ENCODE measurements at regions not wholly inside any gene's neighbourhood (a gene's known extent, or its start where the extent isn't known, plus 50 kb on each side); places are given as distances from the start of the nearest gene placed in this dataset.

DNA sequence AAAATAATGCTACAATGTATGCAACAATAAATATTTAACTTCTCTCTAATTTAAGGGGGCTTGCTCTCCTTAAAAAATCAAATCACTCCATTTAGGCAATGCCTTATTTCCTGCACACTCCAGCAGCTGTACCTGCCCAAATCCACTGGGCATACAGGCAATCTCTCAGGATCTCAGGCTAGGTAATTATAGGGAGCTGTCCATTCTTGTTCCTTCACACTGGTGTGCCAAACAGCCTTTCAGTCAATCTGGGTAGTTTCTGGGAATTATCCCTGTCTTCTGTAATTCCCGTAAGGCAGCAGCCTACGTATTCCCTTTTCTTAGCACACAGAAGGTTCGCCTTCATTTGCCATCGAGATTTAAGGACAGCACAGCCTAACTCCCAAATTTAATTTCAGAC, 922.6 kb upstream of the SLIT2 start:
- H3K36me3 ChIP-seq (ENCODE audit: control insufficient read depth, insufficient read depth, low read length) = no peaks in the 10 kb centered on the region
- H3K27me3 ChIP-seq (replicated peaks; ENCODE audit: control insufficient read depth, insufficient read depth, low read length) = no peaks in the 10 kb centered on the region
- DNase-seq (ENCODE audit: extremely low read depth, insufficient read length) = no peak
- H3K4me3 ChIP-seq (replicated peaks; ENCODE audit: low read depth, low read length) = no peak overlapping the region
- TF ChIP-seq, protein P1, sequence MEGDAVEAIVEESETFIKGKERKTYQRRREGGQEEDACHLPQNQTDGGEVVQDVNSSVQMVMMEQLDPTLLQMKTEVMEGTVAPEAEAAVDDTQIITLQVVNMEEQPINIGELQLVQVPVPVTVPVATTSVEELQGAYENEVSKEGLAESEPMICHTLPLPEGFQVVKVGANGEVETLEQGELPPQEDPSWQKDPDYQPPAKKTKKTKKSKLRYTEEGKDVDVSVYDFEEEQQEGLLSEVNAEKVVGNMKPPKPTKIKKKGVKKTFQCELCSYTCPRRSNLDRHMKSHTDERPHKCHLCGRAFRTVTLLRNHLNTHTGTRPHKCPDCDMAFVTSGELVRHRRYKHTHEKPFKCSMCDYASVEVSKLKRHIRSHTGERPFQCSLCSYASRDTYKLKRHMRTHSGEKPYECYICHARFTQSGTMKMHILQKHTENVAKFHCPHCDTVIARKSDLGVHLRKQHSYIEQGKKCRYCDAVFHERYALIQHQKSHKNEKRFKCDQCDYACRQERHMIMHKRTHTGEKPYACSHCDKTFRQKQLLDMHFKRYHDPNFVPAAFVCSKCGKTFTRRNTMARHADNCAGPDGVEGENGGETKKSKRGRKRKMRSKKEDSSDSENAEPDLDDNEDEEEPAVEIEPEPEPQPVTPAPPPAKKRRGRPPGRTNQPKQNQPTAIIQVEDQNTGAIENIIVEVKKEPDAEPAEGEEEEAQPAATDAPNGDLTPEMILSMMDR (IDR thresholded peaks at IDR 0.05; ENCODE audit: insufficient read depth, low read length, poor library complexity, severe bottlenecking) = no peak

DNA sequence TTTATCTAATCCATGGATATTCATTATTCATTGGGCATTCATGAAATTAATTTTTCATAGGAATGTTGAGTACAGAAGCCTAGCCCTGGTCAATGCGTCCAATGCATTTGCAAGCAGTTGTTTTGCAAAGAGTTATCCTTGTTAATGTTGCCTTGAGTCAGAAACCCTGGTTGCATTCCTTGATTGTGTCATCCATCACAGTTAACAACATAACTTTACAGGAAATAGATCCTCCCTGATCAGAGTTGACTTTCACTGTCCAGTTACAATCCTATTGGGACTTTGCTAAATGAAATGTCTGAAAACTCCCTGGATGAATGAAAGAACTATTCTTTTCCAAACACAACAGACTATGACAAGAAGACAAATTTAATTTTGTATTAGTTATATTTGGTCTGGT, 924.3 kb upstream of the SLIT2 start:
- no peak for DNase-seq (ENCODE audit: extremely low read depth, insufficient read length)
- TF ChIP-seq, protein P1 (IDR thresholded peaks at IDR 0.05; ENCODE audit: insufficient read depth, low read length, poor library complexity, severe bottlenecking) = no peak
- H3K4me3 ChIP-seq (replicated peaks; ENCODE audit: low read depth, low read length) = no peak overlapping the region
- no peaks in the 10 kb centered on the region for H3K27me3 ChIP-seq (replicated peaks; ENCODE audit: control insufficient read depth, insufficient read depth, low read length)
- no peaks in the 10 kb centered on the region for H3K36me3 ChIP-seq (ENCODE audit: control insufficient read depth, insufficient read depth, low read length)

DNA sequence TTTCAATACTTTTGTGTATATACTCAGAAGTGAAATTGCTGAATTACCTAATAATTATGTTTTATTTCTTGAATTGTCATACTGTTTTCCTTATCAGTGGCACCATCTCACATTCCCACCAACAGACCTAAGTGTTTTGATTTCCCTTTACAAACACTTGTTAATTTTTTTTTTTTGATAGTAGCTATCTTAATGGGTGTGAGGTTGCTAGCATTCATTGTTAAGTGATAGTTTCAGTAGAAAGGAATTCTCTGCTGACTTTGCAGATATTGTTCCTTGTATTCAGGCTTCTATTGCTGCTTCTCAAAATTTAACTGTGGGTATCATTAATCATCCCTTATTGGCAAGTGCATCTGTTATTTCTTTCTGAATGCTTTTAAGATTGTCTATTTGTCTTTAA, 927.5 kb upstream of the SLIT2 start:
- no peak for DNase-seq (ENCODE audit: extremely low read depth, insufficient read length)
- Histone ChIP-seq H3K27me3 (replicated peaks; ENCODE audit: control insufficient read depth, insufficient read depth, low read length) (no peaks in the 10 kb centered on the region), H3K36me3 (ENCODE audit: control insufficient read depth, insufficient read depth, low read length) (no peaks in the 10 kb centered on the region), H3K4me3 (replicated peaks; ENCODE audit: low read depth, low read length) (no peak overlapping the region)
- TF ChIP-seq, protein P1 (IDR thresholded peaks at IDR 0.05; ENCODE audit: insufficient read depth, low read length, poor library complexity, severe bottlenecking) = no peak

DNA sequence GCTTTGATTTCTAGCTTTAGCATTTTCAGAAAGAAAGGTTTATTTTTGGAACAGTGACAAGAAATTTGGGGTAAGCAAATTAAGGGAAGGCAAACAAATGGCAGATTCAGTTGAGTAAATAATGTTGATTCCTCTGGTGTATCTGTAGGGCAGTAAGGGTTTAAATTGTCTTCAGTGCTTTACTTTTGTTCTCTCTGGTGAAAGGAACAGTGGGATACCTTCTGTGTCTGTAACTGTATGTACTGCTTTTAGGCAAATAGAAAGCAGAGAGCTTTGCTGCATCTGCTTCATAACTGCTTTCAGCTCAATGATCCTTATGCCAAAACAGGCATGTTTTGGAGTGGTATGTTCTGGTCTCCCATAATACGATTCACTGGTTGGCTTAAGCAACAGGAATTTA, 932.1 kb upstream of the SLIT2 start:
- H3K4me3 ChIP-seq (replicated peaks; ENCODE audit: low read depth, low read length) = no peak overlapping the region
- TF ChIP-seq, protein P1 (IDR thresholded peaks at IDR 0.05; ENCODE audit: insufficient read depth, low read length, poor library complexity, severe bottlenecking) = no peak
- H3K36me3 ChIP-seq (ENCODE audit: control insufficient read depth, insufficient read depth, low read length) = no peaks in the 10 kb centered on the region
- DNase-seq (ENCODE audit: extremely low read depth, insufficient read length) = no peak
- H3K27me3 ChIP-seq (replicated peaks; ENCODE audit: control insufficient read depth, insufficient read depth, low read length) = no peaks in the 10 kb centered on the region

DNA sequence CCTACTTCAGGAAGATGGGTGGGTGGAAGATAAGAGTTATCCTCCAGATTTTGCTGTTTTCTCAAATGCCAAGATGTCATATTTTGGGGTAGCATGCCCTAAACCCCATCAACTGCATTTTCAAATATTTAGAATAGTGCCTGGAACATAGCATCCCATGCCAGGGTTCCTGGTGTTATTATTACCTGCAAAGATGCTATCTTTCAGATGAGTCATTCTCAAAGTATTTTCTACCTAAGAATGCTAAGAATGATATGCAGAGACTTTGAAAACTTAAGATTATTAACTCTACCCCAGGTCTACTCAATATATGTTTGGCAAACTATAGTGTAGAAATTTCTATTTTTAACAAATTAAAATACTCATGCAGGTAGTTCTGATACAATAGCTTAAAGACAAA, 934.3 kb upstream of the SLIT2 start:
- DNase-seq (ENCODE audit: extremely low read depth, insufficient read length) = no peak
- H3K4me3 ChIP-seq (replicated peaks; ENCODE audit: low read depth, low read length) = no peak overlapping the region
- H3K36me3 ChIP-seq (ENCODE audit: control insufficient read depth, insufficient read depth, low read length) = no peaks in the 10 kb centered on the region
- no peaks in the 10 kb centered on the region for H3K27me3 ChIP-seq (replicated peaks; ENCODE audit: control insufficient read depth, insufficient read depth, low read length)
- TF ChIP-seq, protein P1 (IDR thresholded peaks at IDR 0.05; ENCODE audit: insufficient read depth, low read length, poor library complexity, severe bottlenecking) = no peak

DNA sequence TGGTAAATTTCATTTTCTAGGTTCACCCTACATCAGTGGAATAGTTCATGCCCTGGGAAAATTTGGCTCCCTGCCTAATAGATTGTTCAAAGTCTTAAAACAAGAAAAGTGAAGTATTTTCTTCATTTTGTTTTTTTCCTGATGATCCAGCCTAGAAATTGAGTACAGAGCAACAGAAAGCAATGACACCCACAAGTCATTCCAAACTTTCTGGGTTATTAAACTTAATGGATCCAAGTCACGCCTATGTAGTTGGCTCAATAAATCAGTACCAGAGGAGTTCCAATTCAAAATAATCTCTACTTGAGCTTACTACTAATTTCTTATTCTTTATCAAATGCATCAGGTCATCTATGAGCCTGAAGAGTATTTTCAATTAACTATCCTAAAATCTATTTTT, 937.6 kb upstream of the SLIT2 start:
- Histone ChIP-seq H3K36me3 (ENCODE audit: control insufficient read depth, insufficient read depth, low read length) (no peaks in the 10 kb centered on the region), H3K27me3 (replicated peaks; ENCODE audit: control insufficient read depth, insufficient read depth, low read length) (no peaks in the 10 kb centered on the region), H3K4me3 (replicated peaks; ENCODE audit: low read depth, low read length) (no peak overlapping the region)
- TF ChIP-seq, protein P1 (IDR thresholded peaks at IDR 0.05; ENCODE audit: insufficient read depth, low read length, poor library complexity, severe bottlenecking) = no peak
- DNase-seq (ENCODE audit: extremely low read depth, insufficient read length) = no peak

Data from GM06990 (cell line).